H9 (cell line): ENCODE measurements at regions not wholly inside any gene's neighbourhood (a gene's known extent, or its start where the extent isn't known, plus 50 kb on each side); places are given as distances from the start of the nearest gene placed in this dataset.

ENCODE experiments used
- DNase-seq: peaks from one replicate; pipeline ENCODE4 v3.0.0-alpha.2; 2017
- H2AFZ ChIP-seq: one replicate; pipeline ENCODE4 v1.6.1; 2013; ENCODE audit warnings: mild to moderate bottlenecking, low read length, control low read depth, moderate library complexity
- H2AK5ac ChIP-seq: 2 replicates; pipeline ENCODE4 v1.6.1; 2013; ENCODE audit warnings: low read length, control low read depth, mixed read lengths; ENCODE audit not compliant: insufficient read length
- H2BK120ac ChIP-seq: one replicate; pipeline ENCODE4 v1.6.1; 2013; ENCODE audit warnings: low read depth, mild to moderate bottlenecking, low read length, control low read depth, inconsistent platforms; ENCODE audit not compliant: poor library complexity, severe bottlenecking
- H2BK12ac ChIP-seq: 2 replicates; pipeline ENCODE4 v1.6.1; 2013; ENCODE audit warnings: low read length, control low read depth, mixed read lengths, low read depth; ENCODE audit not compliant: insufficient read length
- H2BK15ac ChIP-seq: 2 replicates; pipeline ENCODE4 v1.6.1; 2013; ENCODE audit warnings: low read depth, low read length, control low read depth
- H2BK20ac ChIP-seq: one replicate; pipeline ENCODE4 v1.6.1; 2013; ENCODE audit warnings: low read depth, mild to moderate bottlenecking, low read length, control low read depth, inconsistent platforms; ENCODE audit not compliant: poor library complexity, severe bottlenecking
- H2BK5ac ChIP-seq: 2 replicates; pipeline ENCODE4 v1.6.1; 2013; ENCODE audit warnings: low read length, control low read depth, mixed read lengths; ENCODE audit not compliant: insufficient read length
- H3K14ac ChIP-seq: 2 replicates; pipeline ENCODE4 v1.6.1; 2013; ENCODE audit warnings: low read length, control low read depth; ENCODE audit not compliant: insufficient read depth
- H3K18ac ChIP-seq: 2 replicates; pipeline ENCODE4 v1.6.1; 2013; ENCODE audit warnings: low read depth, mild to moderate bottlenecking, mixed read lengths, low read length, control low read depth; ENCODE audit not compliant: insufficient read length
- H3K23ac ChIP-seq: 2 replicates; pipeline ENCODE4 v1.6.1; 2013; ENCODE audit warnings: low read length, control low read depth, mixed read lengths, low read depth; ENCODE audit not compliant: insufficient read length
- H3K23me2 ChIP-seq: 2 replicates; pipeline ENCODE4 v1.6.1; 2013; ENCODE audit warnings: low read depth, mild to moderate bottlenecking, mixed read lengths, low read length, control low read depth; ENCODE audit not compliant: insufficient read length, poor library complexity, severe bottlenecking
- H3K27ac ChIP-seq: 2 replicates; pipeline ENCODE4 v1.5.1; 2013; ENCODE audit warnings: low read length, control low read depth, mixed read lengths, low read depth; ENCODE audit not compliant: insufficient read length
- H3K27me3 ChIP-seq: 2 replicates; pipeline ENCODE4 v1.6.1; 2013; ENCODE audit warnings: low read length, control low read depth, inconsistent platforms; ENCODE audit not compliant: insufficient read depth
- H3K4ac ChIP-seq: 2 replicates; pipeline ENCODE4 v1.6.1; 2013; ENCODE audit warnings: low read depth, mild to moderate bottlenecking, control low read depth, inconsistent platforms, low read length, moderate library complexity
- H3K4me1 ChIP-seq: 2 replicates; pipeline ENCODE4 v1.6.1; 2013; ENCODE audit warnings: low read length, control low read depth, inconsistent platforms; ENCODE audit not compliant: insufficient read depth
- H3K4me2 ChIP-seq: 2 replicates; pipeline ENCODE4 v1.6.1; 2013; ENCODE audit warnings: low read length, control low read depth, mixed read lengths; ENCODE audit not compliant: insufficient read length, insufficient read depth
- H3K56ac ChIP-seq: 2 replicates; pipeline ENCODE4 v1.6.1; 2013; ENCODE audit warnings: low read depth, mild to moderate bottlenecking, mixed read lengths, low read length, control low read depth; ENCODE audit not compliant: insufficient read length
- H3K79me1 ChIP-seq: 2 replicates; pipeline ENCODE4 v1.6.1; 2013; ENCODE audit warnings: low read depth, mild to moderate bottlenecking, moderate library complexity, low read length, control low read depth, inconsistent platforms; ENCODE audit not compliant: insufficient read depth, poor library complexity, severe bottlenecking
- H3K79me2 ChIP-seq: 2 replicates; pipeline ENCODE4 v1.6.1; 2013; ENCODE audit warnings: low read length, control low read depth, inconsistent platforms; ENCODE audit not compliant: insufficient read depth
- H3K9ac ChIP-seq: 2 replicates; pipeline ENCODE4 v1.6.1; 2013; ENCODE audit warnings: low read length, control low read depth, mixed read lengths; ENCODE audit not compliant: insufficient read length; ENCODE audit errors: extremely low read depth
- H3K9me3 ChIP-seq: one replicate; pipeline ENCODE4 v1.6.1; 2013; ENCODE audit warnings: low read depth, low read length, inconsistent platforms; ENCODE audit not compliant: control insufficient read depth
- H3T11ph ChIP-seq: one replicate; pipeline ENCODE4 v1.6.1; 2013; ENCODE audit warnings: mild to moderate bottlenecking, low read length, control low read depth, inconsistent platforms
- H4K20me1 ChIP-seq: one replicate; pipeline ENCODE4 v1.6.1; 2013; ENCODE audit not compliant: control insufficient read depth, insufficient read length, insufficient read depth
- H4K5ac ChIP-seq: 2 replicates; pipeline ENCODE4 v1.6.1; 2013; ENCODE audit warnings: low read depth, mild to moderate bottlenecking, mixed read lengths, low read length, control low read depth; ENCODE audit not compliant: insufficient read length
- H4K8ac ChIP-seq: replicated peaks from 2 replicates; pipeline ENCODE4 v1.6.1; 2013; ENCODE audit warnings: low read length, control low read depth, mixed read lengths, low read depth; ENCODE audit not compliant: insufficient read length
- H4K91ac ChIP-seq: 2 replicates; pipeline ENCODE4 v1.6.1; 2013; ENCODE audit warnings: low read depth, mild to moderate bottlenecking, moderate library complexity, mixed read lengths, low read length, control low read depth; ENCODE audit not compliant: insufficient read length
- H3K27ac Mint-ChIP-seq, 3 experiments: 2 replicates in 2 of 3; 3 replicates in 1 of 3; pipeline ENCODE4 v1.8.0; 2020 to 2021; ENCODE audit warnings: mixed read lengths in 3 of 3, mild to moderate bottlenecking in 1 of 3, moderate library complexity in 1 of 3
- H3K27me3 Mint-ChIP-seq: 2 replicates; pipeline ENCODE4 v1.8.0; 2021; ENCODE audit warnings: low read depth, mild to moderate bottlenecking, moderate library complexity, mixed read lengths
- H3K36me3 Mint-ChIP-seq, 3 experiments: 2 replicates in 2 of 3; 3 replicates in 1 of 3; pipeline ENCODE4 v1.8.0; 2020 to 2021; ENCODE audit warnings: low read depth in 3 of 3, mixed read lengths in 3 of 3; ENCODE audit not compliant: insufficient read depth in 1 of 3
- H3K4me1 Mint-ChIP-seq, 2 experiments: 2 replicates each; pipeline ENCODE4 v1.8.0; 2020; ENCODE audit warnings: mixed read lengths in 2 of 2
- H3K4me3 Mint-ChIP-seq, 2 experiments: 2 replicates in 1 of 2; 3 replicates in 1 of 2; pipeline ENCODE4 v1.8.0; 2020 to 2021; ENCODE audit warnings: mild to moderate bottlenecking in 2 of 2, mixed read lengths in 2 of 2, moderate library complexity in 1 of 2
- H3K9me3 Mint-ChIP-seq, 2 experiments: 2 replicates in 1 of 2; 3 replicates in 1 of 2; pipeline ENCODE4 v1.8.0; 2020; ENCODE audit warnings: mild to moderate bottlenecking in 2 of 2, mixed read lengths in 2 of 2, moderate library complexity in 1 of 2
- WGBS: extraction: QIAGEN DNeasy Blood & Tissue Kit; methylation state at CpG from one replicate; pipeline ENCODE4 v1.1.7; 2013; ENCODE audit warnings: missing lambda C conversion rate, low lambda C conversion rate, mixed read lengths; ENCODE audit not compliant: insufficient read length; ENCODE audit errors: extremely low coverage; 5-methylcytosine and 5-hydroxymethylcytosine counted together
- TF ChIP-seq, protein P1 (sequence below): fragments of 200-600 bp; sonication (generic); conservative IDR thresholded peaks from 3 replicates; pipeline ENCODE4 v1.8.0; 2021; ENCODE audit warnings: antibody characterized with exemption, mild to moderate bottlenecking

DNA sequence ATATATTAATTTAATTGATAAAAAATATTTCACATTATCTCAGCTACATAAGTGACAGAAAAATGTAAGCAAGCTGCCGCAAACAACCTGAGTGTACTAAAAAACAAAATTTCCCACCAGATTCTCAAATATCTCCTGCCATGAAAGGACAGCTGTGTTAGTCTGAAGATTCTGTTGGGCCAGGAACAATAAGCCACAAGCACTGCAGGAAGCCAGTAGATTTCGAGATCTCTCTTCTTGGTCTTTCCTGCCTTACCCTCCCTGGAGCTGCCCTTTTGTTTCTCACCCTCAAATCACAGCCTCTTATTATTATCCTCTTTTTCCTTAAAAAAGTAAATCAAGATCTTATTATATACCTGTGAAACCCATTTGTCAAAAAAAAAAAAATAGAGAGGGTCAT, 165.6 kb downstream of the EFNB2 start:
- Histone ChIP-seq H3K79me1 (no peaks in the 10 kb centered on the region), H2BK12ac (no peak overlapping the region), H3K56ac (no peak overlapping the region), H3K4me2 (no peak overlapping the region), H4K91ac (no peak overlapping the region), H3K4ac (no peak overlapping the region), H2BK5ac (no peak overlapping the region), H3K27ac (no peak overlapping the region), H2AFZ (no peak overlapping the region), H3K9me3 (no peaks in the 10 kb centered on the region), H2BK20ac (no peak overlapping the region), H3K14ac (no peak overlapping the region), H3K23ac (no peak overlapping the region), H3K4me1 (no peaks in the 10 kb centered on the region), H3K23me2 (no peaks in the 10 kb centered on the region), H3T11ph (no peak overlapping the region), H4K20me1 (no peaks in the 10 kb centered on the region), H4K8ac (no peak overlapping the region), H2AK5ac (no peak overlapping the region), H2BK120ac (no peak overlapping the region), H3K9ac (no peak overlapping the region), H4K5ac (no peak overlapping the region), H3K27me3 (no peaks in the 10 kb centered on the region), H2BK15ac (no peak overlapping the region), H3K79me2 (no peaks in the 10 kb centered on the region), H3K18ac (no peak overlapping the region)
- no peak overlapping the region for H3K27ac Mint-ChIP-seq
- peaks cover 0 to 7% of the 10 kb centered on the region in 2 experiments; a peak in 4 of 5 replicates for H3K9me3 Mint-ChIP-seq
- H3K4me1 Mint-ChIP-seq: peaks cover 5 to 6% of the 10 kb centered on the region in 2 experiments; a peak in 2 of 4 replicates
- WGBS: no CpG with 5 or more reads among the region's 2 CpGs
- no peaks in the 10 kb centered on the region for H3K27me3 Mint-ChIP-seq
- H3K36me3 Mint-ChIP-seq: peaks cover 0 to 5% (median 0%) of the 10 kb centered on the region in 3 experiments; a peak in 3 of 7 replicates
- DNase-seq: no peak
- TF ChIP-seq, protein P1, sequence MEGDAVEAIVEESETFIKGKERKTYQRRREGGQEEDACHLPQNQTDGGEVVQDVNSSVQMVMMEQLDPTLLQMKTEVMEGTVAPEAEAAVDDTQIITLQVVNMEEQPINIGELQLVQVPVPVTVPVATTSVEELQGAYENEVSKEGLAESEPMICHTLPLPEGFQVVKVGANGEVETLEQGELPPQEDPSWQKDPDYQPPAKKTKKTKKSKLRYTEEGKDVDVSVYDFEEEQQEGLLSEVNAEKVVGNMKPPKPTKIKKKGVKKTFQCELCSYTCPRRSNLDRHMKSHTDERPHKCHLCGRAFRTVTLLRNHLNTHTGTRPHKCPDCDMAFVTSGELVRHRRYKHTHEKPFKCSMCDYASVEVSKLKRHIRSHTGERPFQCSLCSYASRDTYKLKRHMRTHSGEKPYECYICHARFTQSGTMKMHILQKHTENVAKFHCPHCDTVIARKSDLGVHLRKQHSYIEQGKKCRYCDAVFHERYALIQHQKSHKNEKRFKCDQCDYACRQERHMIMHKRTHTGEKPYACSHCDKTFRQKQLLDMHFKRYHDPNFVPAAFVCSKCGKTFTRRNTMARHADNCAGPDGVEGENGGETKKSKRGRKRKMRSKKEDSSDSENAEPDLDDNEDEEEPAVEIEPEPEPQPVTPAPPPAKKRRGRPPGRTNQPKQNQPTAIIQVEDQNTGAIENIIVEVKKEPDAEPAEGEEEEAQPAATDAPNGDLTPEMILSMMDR: no peak
- no peak overlapping the region for H3K4me3 Mint-ChIP-seq
